Endothelial cell of umbilical vein (primary cell): ENCODE measurements at regions not wholly inside any gene's neighbourhood (a gene's known extent, or its start where the extent isn't known, plus 50 kb on each side); places are given as distances from the start of the nearest gene placed in this dataset.

Source experiments
- BruUV-seq: library from RNA; stranded (reverse); fragments of 400-500 nt; replicated peaks from 2 replicates; lab custom pipeline; 2021; lab: Mats Ljungman, UMichigan
- CTCF ChIA-PET: fragments of 300-600, 350-600 bp; sonication (Branson Sonifier 250); formaldehyde crosslinking; loops from one replicate; lab custom pipeline; 2021; ENCODE audit warnings: antibody characterized with exemption, inconsistent platforms; lab: Charles Lee
- POLR2A ChIA-PET: fragments of 300-600, 350-600 bp; sonication (Branson Sonifier 250); formaldehyde crosslinking; loops from one replicate; lab custom pipeline; 2021; ENCODE audit warnings: antibody characterized with exemption, inconsistent platforms; lab: Charles Lee
- DNase-seq: peaks from one replicate; pipeline ENCODE4 v3.0.0-alpha.2; 2011; ENCODE audit warnings: low read depth, low spot score
- FAIRE-seq: peaks from 2 replicates; lab custom pipeline; 2011; peaks lifted over from hg19 to GRCh38; lab: Jason Lieb, UNC
- H2AFZ ChIP-seq: 2 replicates; pipeline ENCODE4 v1.6.0; 2012; ENCODE audit warnings: low read depth, low read length, control low read depth, inconsistent platforms
- H3K27ac ChIP-seq: 2 replicates; pipeline ENCODE4 v1.5.1; 2011; ENCODE audit warnings: low read depth, mild to moderate bottlenecking, control low read depth, low read length, moderate library complexity; ENCODE audit not compliant: insufficient read depth
- H3K27me3 ChIP-seq, 2 experiments: 2 replicates each; pipeline versions ENCODE4 v1.6.0 to v1.6.1; 2011; ENCODE audit warnings: low read length in 2 of 2, mixed read lengths in 1 of 2; ENCODE audit not compliant: control insufficient read depth in 2 of 2, insufficient read depth in 2 of 2
- H3K36me3 ChIP-seq, 2 experiments: 2 replicates in 1 of 2; 3 replicates in 1 of 2; pipeline ENCODE4 v1.5.1; 2011; ENCODE audit warnings: low read length in 2 of 2, mild to moderate bottlenecking in 1 of 2, moderate library complexity in 1 of 2; ENCODE audit not compliant: control insufficient read depth in 2 of 2, insufficient read depth in 2 of 2; ENCODE audit errors: extremely low read depth in 1 of 2
- H3K4me1 ChIP-seq: 3 replicates; pipeline ENCODE4 v1.5.1; 2011; ENCODE audit warnings: mild to moderate bottlenecking, low read length; ENCODE audit not compliant: control insufficient read depth, insufficient read depth; ENCODE audit errors: extremely low read depth
- H3K4me2 ChIP-seq: 2 replicates; pipeline ENCODE4 v1.6.1; 2011; ENCODE audit warnings: low read length, control low read depth, mixed read lengths; ENCODE audit not compliant: insufficient read depth
- H3K4me3 ChIP-seq, 3 experiments: fragments of 200-600 bp in 1 of 3; sonication (generic), shearing (Covaris generic) in 1 of 3; replicated peaks in 1 of 3; 2 replicates each; pipeline ENCODE4 v1.5.1; 2011 to 2016; ENCODE audit warnings: control low read depth in 3 of 3, low read length in 3 of 3, mild to moderate bottlenecking in 2 of 3, inconsistent platforms in 1 of 3, low read depth in 1 of 3, moderate library complexity in 1 of 3; ENCODE audit not compliant: insufficient read depth in 1 of 3
- H3K79me2 ChIP-seq: 2 replicates; pipeline ENCODE4 v1.6.0; 2012; ENCODE audit warnings: low read length, inconsistent platforms; ENCODE audit not compliant: control insufficient read depth, insufficient read depth
- H3K9ac ChIP-seq: replicated peaks from 2 replicates; pipeline ENCODE3; 2011; ENCODE audit warnings: low read length, control low read depth; ENCODE audit not compliant: insufficient read depth; ENCODE audit errors: extremely low read depth
- H3K9me1 ChIP-seq: replicated peaks from 3 replicates; pipeline ENCODE4 v1.6.0; 2011; ENCODE audit warnings: mild to moderate bottlenecking, low read length; ENCODE audit not compliant: control insufficient read depth, insufficient read depth; ENCODE audit errors: extremely low read depth
- H3K9me3 ChIP-seq: replicated peaks from 2 replicates; pipeline ENCODE4 v1.5.1; 2012; ENCODE audit warnings: low read length, inconsistent platforms; ENCODE audit not compliant: control insufficient read depth, insufficient read depth
- H4K20me1 ChIP-seq: replicated peaks from 2 replicates; pipeline ENCODE3; 2011; ENCODE audit warnings: mild to moderate bottlenecking, low read length; ENCODE audit not compliant: control insufficient read depth, insufficient read depth; ENCODE audit errors: extremely low read depth
- EZH2 ChIP-seq: IDR thresholded peaks from 2 replicates; pipeline ENCODE4 v1.6.1; 2012; ENCODE audit warnings: borderline replicate concordance, low read depth, mild to moderate bottlenecking, moderate library complexity, low read length, inconsistent platforms; ENCODE audit not compliant: severe bottlenecking
- GATA2 ChIP-seq: IDR thresholded peaks from 2 replicates; pipeline ENCODE4 v1.7.0; 2011; ENCODE audit warnings: low read depth, mild to moderate bottlenecking, moderate library complexity, mixed read lengths, low read length; ENCODE audit not compliant: insufficient read length, insufficient read depth
- JUN ChIP-seq: IDR thresholded peaks from 2 replicates; pipeline ENCODE4 v1.6.1; 2011; ENCODE audit warnings: borderline replicate concordance, low read depth; ENCODE audit not compliant: insufficient read length, insufficient read depth
- MYC ChIP-seq: IDR thresholded peaks from one replicate; pipeline ENCODE4 v1.6.1; 2011; ENCODE audit warnings: mild to moderate bottlenecking, low read depth, low read length
- POLR2A ChIP-seq: IDR thresholded peaks from 2 replicates; pipeline ENCODE4 v1.6.1; 2012; ENCODE audit warnings: low read depth, mild to moderate bottlenecking, control low read depth, low read length
- POLR2AphosphoS5 ChIP-seq: IDR thresholded peaks from 2 replicates; pipeline ENCODE4 v1.6.1; 2012; ENCODE audit warnings: low read depth, mild to moderate bottlenecking, control low read depth, low read length, moderate library complexity; ENCODE audit not compliant: insufficient read depth
- dilution Hi-C: fragments of 300-500 bp; cut with MboI; formaldehyde crosslinking; loops from one replicate; pipeline ENCODE4 v1.15.0; 2019; ENCODE audit warnings: low sequenced_read_pairs; ENCODE audit not compliant: extremely low pct_ligation_motif_present
- intact Hi-C: fragments of 100-400 bp; cut with micrococcal nuclease; formaldehyde crosslinking; loops from one replicate; pipeline ENCODE4 v1.10.0; 2022
- TF ChIP-seq, protein P1 (sequence below), 2 donors: IDR thresholded peaks; 1 replicate in 1 of 2; 2 replicates in 1 of 2; pipeline ENCODE4 v1.5.1; 2011; ENCODE audit warnings: low read length in 2 of 2, mild to moderate bottlenecking in 2 of 2, moderate library complexity in 2 of 2, control low read depth in 1 of 2, inconsistent platforms in 1 of 2, low read depth in 1 of 2; ENCODE audit not compliant: insufficient read depth in 1 of 2; ENCODE audit errors: extremely low read depth in 1 of 2

DNA sequence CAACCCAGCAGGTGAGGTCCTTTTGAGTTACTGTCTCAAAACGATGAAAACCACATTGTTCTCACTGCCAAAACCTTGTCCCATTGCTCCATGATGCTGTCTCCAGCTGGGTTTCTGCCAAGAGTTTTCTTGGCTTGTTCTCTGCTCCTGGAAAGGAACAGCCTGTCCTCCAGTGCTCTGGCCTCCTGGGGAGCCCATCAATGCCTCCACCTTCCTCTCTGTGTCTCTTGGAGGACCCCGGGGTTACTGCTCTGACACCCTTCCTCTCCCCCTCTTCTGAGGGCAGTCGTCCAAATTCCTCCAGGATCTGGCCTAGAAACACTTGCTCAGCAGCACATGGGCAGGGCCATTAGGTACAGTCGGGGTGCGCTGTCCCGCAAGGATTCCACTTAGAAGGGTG lies 63.9 kb upstream of the RGMA start:
- ChIA-PET CTCF (no interaction called here), POLR2A (no interaction called here)
- Histone ChIP-seq H3K27me3 (no peaks in the 10 kb centered on the region), H4K20me1 (no peaks in the 10 kb centered on the region), H3K4me2 (no peak overlapping the region), H3K9ac (no peak overlapping the region), H3K4me1 (no peaks in the 10 kb centered on the region), H3K4me3 (no peak overlapping the region), H2AFZ (no peak overlapping the region), H3K36me3 (no peaks in the 10 kb centered on the region), H3K9me3 (peaks cover 2% of the 10 kb centered on the region), H3K27ac (no peak overlapping the region), H3K9me1 (no peaks in the 10 kb centered on the region), H3K79me2 (no peaks in the 10 kb centered on the region)
- no TSS peak for BruUV-seq
- intact Hi-C loops (no loop called here), dilution Hi-C loops (no loop called here)
- no peak for TF ChIP-seq POLR2AphosphoS5
- DNase-seq (no peak), FAIRE-seq (no peak)

DNA sequence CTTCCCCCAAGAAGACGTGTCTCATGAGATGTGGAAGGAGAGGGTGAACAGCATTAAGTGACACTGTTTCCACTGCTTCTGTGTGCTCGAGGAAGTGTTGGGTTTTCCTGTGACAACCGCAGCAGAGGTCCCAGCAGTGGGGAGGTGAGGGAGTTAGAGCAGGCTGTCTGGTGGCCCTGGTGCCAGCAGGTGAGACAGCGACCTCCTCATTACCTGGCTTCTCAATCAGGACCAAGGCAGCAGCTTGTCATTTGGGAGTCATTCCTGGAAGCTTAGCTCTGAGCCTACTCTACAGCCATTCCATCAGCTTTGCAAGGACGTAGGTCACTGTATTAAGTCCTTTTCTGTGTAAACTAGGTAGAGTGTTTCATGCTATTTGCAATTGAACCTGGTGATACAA lies 63.3 kb upstream of the RGMA start:
- DNase-seq (no peak), FAIRE-seq (no peak)
- intact Hi-C loops = no loop called here
- no peak overlapping the region for H3K9ac ChIP-seq
- H3K27me3 ChIP-seq = no peaks in the 10 kb centered on the region
- no peak overlapping the region for H3K4me3 ChIP-seq
- BruUV-seq = no TSS peak
- H3K4me1 ChIP-seq = no peaks in the 10 kb centered on the region
- H2AFZ ChIP-seq = no peak overlapping the region
- ChIA-PET CTCF (no interaction called here), POLR2A (no interaction called here)
- H4K20me1 ChIP-seq = no peaks in the 10 kb centered on the region
- H3K79me2 ChIP-seq = no peaks in the 10 kb centered on the region
- H3K4me2 ChIP-seq = no peak overlapping the region
- dilution Hi-C loops = no loop called here
- H3K9me3 ChIP-seq = peaks cover 2% of the 10 kb centered on the region
- H3K9me1 ChIP-seq = no peaks in the 10 kb centered on the region
- TF ChIP-seq MYC (no peak), GATA2 (no peak), JUN (no peak), EZH2 (no peak), POLR2A (no peak)
- TF ChIP-seq, protein P1, sequence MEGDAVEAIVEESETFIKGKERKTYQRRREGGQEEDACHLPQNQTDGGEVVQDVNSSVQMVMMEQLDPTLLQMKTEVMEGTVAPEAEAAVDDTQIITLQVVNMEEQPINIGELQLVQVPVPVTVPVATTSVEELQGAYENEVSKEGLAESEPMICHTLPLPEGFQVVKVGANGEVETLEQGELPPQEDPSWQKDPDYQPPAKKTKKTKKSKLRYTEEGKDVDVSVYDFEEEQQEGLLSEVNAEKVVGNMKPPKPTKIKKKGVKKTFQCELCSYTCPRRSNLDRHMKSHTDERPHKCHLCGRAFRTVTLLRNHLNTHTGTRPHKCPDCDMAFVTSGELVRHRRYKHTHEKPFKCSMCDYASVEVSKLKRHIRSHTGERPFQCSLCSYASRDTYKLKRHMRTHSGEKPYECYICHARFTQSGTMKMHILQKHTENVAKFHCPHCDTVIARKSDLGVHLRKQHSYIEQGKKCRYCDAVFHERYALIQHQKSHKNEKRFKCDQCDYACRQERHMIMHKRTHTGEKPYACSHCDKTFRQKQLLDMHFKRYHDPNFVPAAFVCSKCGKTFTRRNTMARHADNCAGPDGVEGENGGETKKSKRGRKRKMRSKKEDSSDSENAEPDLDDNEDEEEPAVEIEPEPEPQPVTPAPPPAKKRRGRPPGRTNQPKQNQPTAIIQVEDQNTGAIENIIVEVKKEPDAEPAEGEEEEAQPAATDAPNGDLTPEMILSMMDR (IDR thresholded peaks at IDR 0.05; ENCODE audit: extremely low read depth in 1 of 2, insufficient read depth in 1 of 2, low read depth in 1 of 2, low read length in 2 of 2) = no peak
- H3K27ac ChIP-seq = no peak overlapping the region
- no peaks in the 10 kb centered on the region for H3K36me3 ChIP-seq
